ENCODE measurements at regions not wholly inside any gene's neighbourhood (a gene's known extent, or its start where the extent isn't known, plus 50 kb on each side); places are given as distances from the start of the nearest gene placed in this dataset.
"Not testable (repeated sequence)": the region's sequence is repeated elsewhere in the genome, so short reads cannot be mapped to it uniquely, and the experiment has no call there.

- no peaks in the 10 kb centered on the region for H3K9me3 ChIP-seq
- ChIA-PET POLR2A (no interaction called here), CTCF (no interaction called here)
- H3K9me3 Mint-ChIP-seq = no peaks in the 10 kb centered on the region
- 82% methylated on average over 10 of the region's 11 CpGs for WGBS (ENCODE audit: insufficient coverage)
- no peak overlapping the region for H3K4me3 Mint-ChIP-seq
- no peaks in the 10 kb centered on the region for H3K36me3 ChIP-seq (ENCODE audit: control insufficient read depth in 2 of 2, extremely low read depth in 1 of 2, insufficient read depth in 1 of 2, low read length in 1 of 2)
- H3K4me1 Mint-ChIP-seq = peaks cover 6 to 11% (median 9%) of the 10 kb centered on the region in 3 donors
- H3K27me3 ChIP-seq (replicated peaks in 1 of 2; ENCODE audit: control insufficient read depth in 2 of 2, extremely low read depth in 1 of 2, insufficient read depth in 2 of 2, low read length in 1 of 2) = no peaks in the 10 kb centered on the region
- no peak overlapping the region for H3K27ac Mint-ChIP-seq
- H3K27ac ChIP-seq (ENCODE audit: low read length) = no peak overlapping the region
- H3K4me3 ChIP-seq (ENCODE audit: control insufficient read depth in 1 of 2, extremely low read depth in 1 of 2, low read length in 1 of 2) = no peak overlapping the region
- no peaks in the 10 kb centered on the region for H3K36me3 Mint-ChIP-seq
- DNase-seq = no peak
- no peak for ATAC-seq (replicated peaks in 1 of 4)
- H3K4me1 ChIP-seq (ENCODE audit: control insufficient read depth in 1 of 2, extremely low read depth in 1 of 2, insufficient read depth in 2 of 2, low read length in 2 of 2) = no peaks in the 10 kb centered on the region
- H3K27me3 Mint-ChIP-seq = no peaks in the 10 kb centered on the region
Measured at GRCh38 chr10:8283986-8284385, 229.5 kb downstream of the GATA3 start.

GRCh38 chr10:8285970-8286369 is 231.5 kb downstream of the GATA3 start:
- H3K4me1 Mint-ChIP-seq = peaks cover 6 to 11% (median 9%) of the 10 kb centered on the region in 3 donors
- WGBS (ENCODE audit: insufficient coverage) = no CpG with 5 or more reads among the region's 4 CpGs
- POLR2A ChIA-PET = not testable (repeated sequence)

DNA sequence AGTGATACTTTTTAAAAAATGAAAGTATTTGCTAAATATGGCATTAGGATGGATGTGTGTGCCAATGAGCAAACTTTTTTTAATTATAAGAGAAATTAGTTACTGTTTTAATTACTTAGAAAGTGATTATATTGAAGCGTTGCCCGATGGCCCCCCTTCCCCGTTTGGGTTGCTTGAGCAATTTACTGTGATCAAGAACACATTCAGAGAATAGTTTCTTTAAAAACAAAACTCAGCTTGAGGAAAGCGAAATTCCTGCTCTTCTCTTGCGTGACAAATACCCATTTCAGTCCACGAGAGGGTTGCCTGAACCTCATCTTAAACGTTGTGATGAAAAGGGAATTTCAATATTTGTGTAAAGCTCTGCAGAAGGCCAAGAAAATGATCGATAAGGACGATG is 234.1 kb downstream of the GATA3 start:
- no peak overlapping the region for H3K4me3 Mint-ChIP-seq
- Histone ChIP-seq H3K9me3 (no peaks in the 10 kb centered on the region), H3K27ac (ENCODE audit: low read length) (no peak overlapping the region), H3K4me1 (ENCODE audit: control insufficient read depth in 1 of 2, extremely low read depth in 1 of 2, insufficient read depth in 2 of 2, low read length in 2 of 2) (no peaks in the 10 kb centered on the region), H3K36me3 (ENCODE audit: control insufficient read depth in 2 of 2, extremely low read depth in 1 of 2, insufficient read depth in 1 of 2, low read length in 1 of 2) (no peaks in the 10 kb centered on the region), H3K27me3 (replicated peaks in 1 of 2; ENCODE audit: control insufficient read depth in 2 of 2, extremely low read depth in 1 of 2, insufficient read depth in 2 of 2, low read length in 1 of 2) (no peaks in the 10 kb centered on the region), H3K4me3 (ENCODE audit: control insufficient read depth in 1 of 2, extremely low read depth in 1 of 2, low read length in 1 of 2) (no peak overlapping the region)
- no peaks in the 10 kb centered on the region for H3K27me3 Mint-ChIP-seq
- POLR2A ChIA-PET = interaction anchor here in 1 of 2 donors (0.6 to 0.9 kb wide), 2 partner anchors 22 to 877 kb away, joined by 3 to 4 read pairs; no protein-coding TSS in a partner anchor
- WGBS (ENCODE audit: insufficient coverage) = 82% methylated on average over 5 of the region's 9 CpGs
- no peak for DNase-seq
- no peak for ATAC-seq (replicated peaks in 1 of 4)
- H3K36me3 Mint-ChIP-seq = no peaks in the 10 kb centered on the region
- no peaks in the 10 kb centered on the region for H3K4me1 Mint-ChIP-seq
- CTCF ChIA-PET = no interaction called here
- H3K27ac Mint-ChIP-seq = no peak overlapping the region
- no peaks in the 10 kb centered on the region for H3K9me3 Mint-ChIP-seq

More at GRCh38 chr10:8285970-8286369, 231.5 kb downstream of the GATA3 start:
- H3K36me3 Mint-ChIP-seq; DNase-seq; CTCF ChIA-PET; H3K4me3 Mint-ChIP-seq; H3K36me3 ChIP-seq (ENCODE audit: control insufficient read depth in 2 of 2, extremely low read depth in 1 of 2, insufficient read depth in 1 of 2, low read length in 1 of 2); H3K4me1 ChIP-seq (ENCODE audit: control insufficient read depth in 1 of 2, extremely low read depth in 1 of 2, insufficient read depth in 2 of 2, low read length in 2 of 2); H3K27me3 Mint-ChIP-seq; H3K27ac Mint-ChIP-seq; H3K9me3 Mint-ChIP-seq; H3K27me3 ChIP-seq (replicated peaks in 1 of 2; ENCODE audit: control insufficient read depth in 2 of 2, extremely low read depth in 1 of 2, insufficient read depth in 2 of 2, low read length in 1 of 2); H3K27ac ChIP-seq (ENCODE audit: low read length); H3K4me3 ChIP-seq (ENCODE audit: control insufficient read depth in 1 of 2, extremely low read depth in 1 of 2, low read length in 1 of 2); H3K9me3 ChIP-seq; ATAC-seq (replicated peaks in 1 of 4): not testable (repeated sequence)

DNA sequence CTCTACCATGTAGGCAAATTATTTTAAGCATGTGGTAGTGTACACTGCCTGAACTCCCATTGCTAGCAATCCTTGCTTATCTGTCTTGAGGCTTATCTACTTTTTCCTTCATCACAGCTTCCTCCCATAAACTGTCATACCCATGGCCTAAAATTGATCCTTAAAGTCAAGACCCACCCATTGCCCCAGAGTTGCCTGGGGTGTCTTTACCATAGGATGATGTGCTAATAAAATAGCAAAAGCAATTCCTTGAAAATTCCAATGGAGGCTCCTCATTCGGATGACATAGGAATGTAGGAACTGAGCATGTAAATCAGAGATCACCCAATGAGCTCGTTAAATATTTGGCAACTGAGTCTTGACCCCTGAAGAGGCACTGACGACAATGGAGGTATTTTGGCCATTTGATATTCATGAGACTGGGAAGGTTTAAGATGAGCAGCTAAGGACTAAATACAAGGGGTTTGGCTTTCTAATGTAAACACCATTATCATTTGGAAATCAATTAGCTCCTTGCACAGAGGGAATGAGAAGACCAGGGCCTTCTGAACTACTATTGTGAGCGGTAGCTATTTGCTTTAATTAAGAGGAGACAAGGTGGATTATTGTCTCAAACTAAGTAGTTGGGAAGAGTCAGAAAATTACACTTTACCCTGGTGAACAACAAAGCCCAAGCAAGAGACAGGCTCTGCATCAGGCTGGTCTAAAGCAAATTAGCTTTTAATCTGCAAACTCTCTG is 234.9 kb downstream of the GATA3 start:
- Mint-ChIP-seq H3K4me1 (peaks cover 0 to under 1% (median 0%) of the 10 kb centered on the region in 3 donors), H3K4me3 (no peak overlapping the region), H3K36me3 (no peaks in the 10 kb centered on the region), H3K27me3 (no peaks in the 10 kb centered on the region), H3K9me3 (no peaks in the 10 kb centered on the region), H3K27ac (no peak overlapping the region)
- no peaks in the 10 kb centered on the region for H3K36me3 ChIP-seq (ENCODE audit: control insufficient read depth in 2 of 2, extremely low read depth in 1 of 2, insufficient read depth in 1 of 2, low read length in 1 of 2)
- POLR2A ChIA-PET = interaction anchor here in 1 of 2 donors (0.5 to 0.9 kb wide), 3 partner anchors 23 to 878 kb away, joined by 3 to 6 read pairs (median 4); no protein-coding TSS in a partner anchor
- ATAC-seq (replicated peaks in 1 of 4) (no peak), DNase-seq (no peak)
- no peak overlapping the region for H3K27ac ChIP-seq (ENCODE audit: low read length)
- CTCF ChIA-PET = interaction anchor here in 1 of 2 donors (0.6 kb wide), 1 partner anchor 143 kb away, joined by 5 read pairs; no protein-coding TSS in a partner anchor
- 86% methylated on average over 1 of the region's 4 CpGs for WGBS (ENCODE audit: insufficient coverage)
- H3K4me3 ChIP-seq (ENCODE audit: control insufficient read depth in 1 of 2, extremely low read depth in 1 of 2, low read length in 1 of 2) = no peak overlapping the region
- no peaks in the 10 kb centered on the region for H3K4me1 ChIP-seq (ENCODE audit: control insufficient read depth in 1 of 2, extremely low read depth in 1 of 2, insufficient read depth in 2 of 2, low read length in 2 of 2)
- no peaks in the 10 kb centered on the region for H3K27me3 ChIP-seq (replicated peaks in 1 of 2; ENCODE audit: control insufficient read depth in 2 of 2, extremely low read depth in 1 of 2, insufficient read depth in 2 of 2, low read length in 1 of 2)
- H3K9me3 ChIP-seq = no peaks in the 10 kb centered on the region

- no peak for DNase-seq
- Mint-ChIP-seq H3K9me3 (no peaks in the 10 kb centered on the region), H3K4me3 (no peak overlapping the region), H3K27ac (no peak overlapping the region), H3K4me1 (peaks cover 2 to 11% (median 4%) of the 10 kb centered on the region in 3 donors), H3K36me3 (no peaks in the 10 kb centered on the region), H3K27me3 (no peaks in the 10 kb centered on the region)
- Histone ChIP-seq H3K27me3 (replicated peaks in 1 of 2; ENCODE audit: control insufficient read depth in 2 of 2, extremely low read depth in 1 of 2, insufficient read depth in 2 of 2, low read length in 1 of 2) (no peaks in the 10 kb centered on the region), H3K9me3 (no peaks in the 10 kb centered on the region), H3K36me3 (ENCODE audit: control insufficient read depth in 2 of 2, extremely low read depth in 1 of 2, insufficient read depth in 1 of 2, low read length in 1 of 2) (no peaks in the 10 kb centered on the region), H3K27ac (ENCODE audit: low read length) (no peak overlapping the region), H3K4me3 (ENCODE audit: control insufficient read depth in 1 of 2, extremely low read depth in 1 of 2, low read length in 1 of 2) (no peak overlapping the region), H3K4me1 (ENCODE audit: control insufficient read depth in 1 of 2, extremely low read depth in 1 of 2, insufficient read depth in 2 of 2, low read length in 2 of 2) (no peaks in the 10 kb centered on the region)
- CTCF ChIA-PET = no interaction called here
- no peak for ATAC-seq (replicated peaks in 1 of 4)
- POLR2A ChIA-PET = interaction anchor here in 1 of 2 donors (0.6 kb wide), 1 partner anchor 209 kb away, joined by 6 read pairs; no protein-coding TSS in a partner anchor
- WGBS (ENCODE audit: insufficient coverage) = no CpG with 5 or more reads among the region's 5 CpGs
Measured at GRCh38 chr10:8294779-8295178, 240.3 kb downstream of the GATA3 start.

DNA sequence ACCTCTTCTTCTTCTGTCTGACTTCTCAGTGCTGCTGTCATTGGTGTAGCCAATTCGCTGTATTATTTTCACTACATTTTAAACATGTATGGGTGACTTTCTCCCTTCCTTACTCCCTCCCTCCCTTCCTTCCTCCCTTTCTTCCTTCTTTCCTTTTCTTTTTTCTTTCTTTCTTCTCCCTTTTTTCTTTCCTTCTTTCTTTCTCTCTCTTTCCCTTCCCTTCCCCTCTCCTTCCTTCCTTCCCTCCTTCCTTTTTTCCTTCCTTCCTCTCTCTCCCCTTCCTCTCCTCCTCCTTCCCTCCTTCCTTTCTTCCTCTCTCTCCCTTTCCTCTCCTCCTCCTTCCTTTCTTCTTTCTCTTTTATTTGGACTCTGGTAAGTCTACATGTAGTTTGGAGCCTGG is 240.8 kb downstream of the GATA3 start:
- WGBS (ENCODE audit: insufficient coverage) = 100% methylated on average over 1 of the region's 1 CpG
- POLR2A ChIA-PET = no interaction called here
- Histone ChIP-seq H3K27ac (ENCODE audit: low read length) (no peak overlapping the region), H3K36me3 (ENCODE audit: control insufficient read depth in 2 of 2, extremely low read depth in 1 of 2, insufficient read depth in 1 of 2, low read length in 1 of 2) (no peaks in the 10 kb centered on the region), H3K27me3 (replicated peaks in 1 of 2; ENCODE audit: control insufficient read depth in 2 of 2, extremely low read depth in 1 of 2, insufficient read depth in 2 of 2, low read length in 1 of 2) (no peaks in the 10 kb centered on the region), H3K4me1 (ENCODE audit: control insufficient read depth in 1 of 2, extremely low read depth in 1 of 2, insufficient read depth in 2 of 2, low read length in 2 of 2) (no peaks in the 10 kb centered on the region), H3K4me3 (ENCODE audit: control insufficient read depth in 1 of 2, extremely low read depth in 1 of 2, low read length in 1 of 2) (no peak overlapping the region), H3K9me3 (no peaks in the 10 kb centered on the region)
- CTCF ChIA-PET = no interaction called here
- ATAC-seq (replicated peaks in 1 of 4) (no peak), DNase-seq (no peak)
- Mint-ChIP-seq H3K4me1 (peaks cover 2 to 11% (median 4%) of the 10 kb centered on the region in 3 donors), H3K9me3 (no peaks in the 10 kb centered on the region), H3K36me3 (no peaks in the 10 kb centered on the region), H3K27ac (no peak overlapping the region), H3K27me3 (no peaks in the 10 kb centered on the region), H3K4me3 (no peak overlapping the region)
